Panc1 (cell line): ENCODE measurements at regions not wholly inside any gene's neighbourhood (a gene's known extent, or its start where the extent isn't known, plus 50 kb on each side); places are given as distances from the start of the nearest gene placed in this dataset.

ENCODE experiments used
- ATAC-seq: fragments of 200-7000 bp; cut with Tn5 transposase; 2 replicates; pipeline ENCODE4 v1.9.1; 2020; ENCODE audit warnings: mild to moderate bottlenecking, moderate library complexity
- BruUV-seq: library from RNA; stranded (reverse); fragments of 400-500 nt; replicated peaks from 2 replicates; lab custom pipeline; 2021; lab: Mats Ljungman, UMichigan
- CTCF ChIA-PET: fragments of 300-600 bp; sonication (Branson Sonifier 250); formaldehyde crosslinking; loops from one replicate; lab custom pipeline; 2022; ENCODE audit warnings: antibody characterized with exemption; lab: Charles Lee
- POLR2A ChIA-PET: fragments of 300-600 bp; sonication (Branson Sonifier 250); formaldehyde crosslinking; loops from one replicate; lab custom pipeline; 2022; ENCODE audit warnings: antibody characterized with exemption; lab: Charles Lee
- DNase-seq: peaks from one replicate; pipeline ENCODE4 v3.0.0-alpha.2; 2010; ENCODE audit warnings: low read depth, low spot score
- H3K27ac ChIP-seq: 2 replicates; pipeline ENCODE4 v1.5.1; 2011; ENCODE audit warnings: mild to moderate bottlenecking, low read length, inconsistent platforms
- H3K27me3 ChIP-seq: fragments of 200-500 bp; sonication (Bioruptor generic); 2 replicates; pipeline ENCODE4 v1.6.0; 2014; ENCODE audit warnings: low read length, inconsistent platforms; ENCODE audit not compliant: control insufficient read depth, insufficient read depth
- H3K36me3 ChIP-seq: fragments of 200-500 bp; sonication (Bioruptor generic); 2 replicates; pipeline ENCODE4 v1.5.1; 2014; ENCODE audit warnings: inconsistent platforms, mild to moderate bottlenecking, low read length, moderate library complexity; ENCODE audit not compliant: control insufficient read depth, insufficient read depth
- H3K4me1 ChIP-seq: 2 replicates; pipeline ENCODE4 v1.5.1; 2011; ENCODE audit warnings: inconsistent platforms, mild to moderate bottlenecking, low read length, moderate library complexity; ENCODE audit not compliant: control insufficient read depth, insufficient read depth
- H3K4me3 ChIP-seq, 2 experiments: 2 replicates each; pipeline ENCODE4 v1.5.1; 2011 to 2012; ENCODE audit warnings: low read depth in 2 of 2, low read length in 2 of 2, mild to moderate bottlenecking in 2 of 2, inconsistent platforms in 1 of 2, moderate library complexity in 1 of 2
- H3K9me3 ChIP-seq: fragments of 200-500 bp; sonication (Bioruptor generic); 2 replicates; pipeline ENCODE4 v1.5.1; 2014; ENCODE audit warnings: low read depth, mild to moderate bottlenecking, inconsistent platforms, low read length, moderate library complexity; ENCODE audit not compliant: control insufficient read depth, insufficient read depth
- CTCF ChIP-seq: fragments of 450-650 bp; IDR thresholded peaks from 2 replicates; pipeline ENCODE4 v1.5.1; 2017; ENCODE audit warnings: mild to moderate bottlenecking
- POLR2AphosphoS5 ChIP-seq: IDR thresholded peaks from 2 replicates; pipeline ENCODE4 v1.6.1; 2012; ENCODE audit warnings: mild to moderate bottlenecking, low read depth, low read length, moderate library complexity
- REST ChIP-seq, 2 experiments: IDR thresholded peaks; 2 replicates each; pipeline ENCODE4 v1.6.1; 2011 to 2012; ENCODE audit warnings: low read depth in 2 of 2, control low read depth in 1 of 2, low read length in 1 of 2, mild to moderate bottlenecking in 1 of 2, moderate library complexity in 1 of 2; ENCODE audit not compliant: insufficient read depth in 1 of 2
- SIN3A ChIP-seq: IDR thresholded peaks from 2 replicates; pipeline ENCODE4 v1.6.1; 2012; ENCODE audit warnings: low read depth, mild to moderate bottlenecking, low read length, moderate library complexity, borderline replicate concordance; ENCODE audit not compliant: insufficient read depth
- TCF7L2 ChIP-seq: IDR thresholded peaks from 2 replicates; pipeline ENCODE4 v1.6.1; 2011; ENCODE audit warnings: mild to moderate bottlenecking, low read depth, low read length, inconsistent platforms
- in situ Hi-C: cut with HindIII; loops from 2 replicates; pipeline ENCODE4 v1.10.0; 2016; ENCODE audit warnings: low sequenced_read_pairs, low pct_unique_long_range_greater_than_20kb
- intact Hi-C: fragments of 100-400 bp; cut with micrococcal nuclease; formaldehyde crosslinking; loops from one replicate; pipeline ENCODE4 v1.10.0; 2022; ENCODE audit not compliant: unreplicated experiment

GRCh38 chr1:38505944-38506343 lies 353.6 kb downstream of the RRAGC start:
- H3K36me3 ChIP-seq, result no peaks in the 10 kb centered on the region
- no TSS peak for BruUV-seq
- POLR2A ChIA-PET, result no interaction called here
- peaks cover 25% of the 10 kb centered on the region for H3K27me3 ChIP-seq
- H3K4me3 ChIP-seq, result no peak overlapping the region
- ATAC-seq (no peak), DNase-seq (no peak)
- in situ Hi-C loops, result no loop called here
- TF ChIP-seq SIN3A (no peak), TCF7L2 (no peak), REST (IDR thresholded peaks at IDR 0.05; ENCODE audit: insufficient read depth in 1 of 2, low read depth in 2 of 2, low read length in 1 of 2) (no peak), POLR2AphosphoS5 (no peak), CTCF (no peak)
- no peak overlapping the region for H3K27ac ChIP-seq
- no peaks in the 10 kb centered on the region for H3K4me1 ChIP-seq
- H3K9me3 ChIP-seq, result no peaks in the 10 kb centered on the region
- intact Hi-C loops, result no loop called here
- CTCF ChIA-PET, result no interaction called here

- no TSS peak for BruUV-seq
- DNase-seq, result no peak
- in situ Hi-C loops (no loop called here), intact Hi-C loops (no loop called here)
- H3K4me1 ChIP-seq, result no peaks in the 10 kb centered on the region
- no peak for ATAC-seq
- ChIA-PET POLR2A (no interaction called here), CTCF (no interaction called here)
- H3K27ac ChIP-seq, result no peak overlapping the region
- peaks cover 31% of the 10 kb centered on the region for H3K27me3 ChIP-seq
- H3K36me3 ChIP-seq, result no peaks in the 10 kb centered on the region
- H3K9me3 ChIP-seq, result no peaks in the 10 kb centered on the region
- TF ChIP-seq REST (IDR thresholded peaks at IDR 0.05; ENCODE audit: insufficient read depth in 1 of 2, low read depth in 2 of 2, low read length in 1 of 2) (no peak), TCF7L2 (no peak), POLR2AphosphoS5 (no peak), CTCF (no peak), SIN3A (no peak)
- H3K4me3 ChIP-seq, result no peak overlapping the region
These were observed 356.8 kb downstream of the RRAGC start for GRCh38 chr1:38502758-38503157.
